ENCODE measurements at regions not wholly inside any gene's neighbourhood (a gene's known extent, or its start where the extent isn't known, plus 50 kb on each side); places are given as distances from the start of the nearest gene placed in this dataset.
A peak's percentile ranks its signal among the peaks of the same experiment; 100 is the strongest.

GRCh38 chr1:34396042-34396441 is 219.3 kb downstream of the C1orf94 start:
- TF ChIP-seq POLR2A (IDR thresholded peaks at IDR 0.05) (no peak), CTCF (IDR thresholded peaks at IDR 0.05) (no peak)
- intact Hi-C loops (cut with DNase I; ENCODE audit: low total_unique reads): no loop called here
- no peak overlapping the region for H3K4me3 ChIP-seq (ENCODE audit: low read depth, poor library complexity, severe bottlenecking)
- 82 to 87% methylated on average over 2 of the region's 2 CpGs for WGBS, 2 donors
- DNase-seq (ENCODE audit: low spot score in 2 of 2): no peak

- H3K4me3 ChIP-seq (ENCODE audit: low read depth, poor library complexity, severe bottlenecking): no peak overlapping the region
- intact Hi-C loops (cut with DNase I; ENCODE audit: low total_unique reads): no loop called here
- no peak for DNase-seq (ENCODE audit: low spot score in 2 of 2)
- 76 to 83% methylated on average over 5 of the region's 5 CpGs for WGBS, 2 donors
- TF ChIP-seq POLR2A (IDR thresholded peaks at IDR 0.05): no peak
- TF ChIP-seq CTCF (IDR thresholded peaks at IDR 0.05): no peak
Observed at GRCh38 chr1:34398241-34398915, 221.7 kb downstream of the C1orf94 start.

GRCh38 chr1:34398916-34399275 is 222.2 kb downstream of the C1orf94 start:
- peak in 1 of 2 donors; percentile 32 for DNase-seq (ENCODE audit: low spot score in 2 of 2)
- TF ChIP-seq POLR2A (IDR thresholded peaks at IDR 0.05): no peak
- no peak for TF ChIP-seq CTCF (IDR thresholded peaks at IDR 0.05)
- WGBS, 2 donors: 29 to 49% methylated on average over 4 of the region's 4 CpGs
- intact Hi-C loops (cut with DNase I; ENCODE audit: low total_unique reads): no loop called here
- H3K4me3 ChIP-seq (ENCODE audit: low read depth, poor library complexity, severe bottlenecking): no peak overlapping the region

- intact Hi-C loops (cut with DNase I; ENCODE audit: low total_unique reads): no loop called here
- no peak for DNase-seq (ENCODE audit: low spot score in 2 of 2)
- H3K4me3 ChIP-seq (ENCODE audit: low read depth, poor library complexity, severe bottlenecking): no peak overlapping the region
- 78 to 86% methylated on average over 2 of the region's 2 CpGs for WGBS, 2 donors
- TF ChIP-seq CTCF (IDR thresholded peaks at IDR 0.05) (no peak), POLR2A (IDR thresholded peaks at IDR 0.05) (no peak)
Observed at GRCh38 chr1:34400675-34401074, 224.0 kb downstream of the C1orf94 start.

GRCh38 chr1:34403156-34403555 is 226.4 kb downstream of the C1orf94 start:
- intact Hi-C loops (cut with DNase I; ENCODE audit: low total_unique reads): no loop called here
- no peak overlapping the region for H3K4me3 ChIP-seq (ENCODE audit: low read depth, poor library complexity, severe bottlenecking)
- no peak for TF ChIP-seq CTCF (IDR thresholded peaks at IDR 0.05)
- no peak for TF ChIP-seq POLR2A (IDR thresholded peaks at IDR 0.05)
- peak in 1 of 2 donors; percentile 40 for DNase-seq (ENCODE audit: low spot score in 2 of 2)

GRCh38 chr1:34404804-34405203 is 228.1 kb downstream of the C1orf94 start:
- H3K4me3 ChIP-seq (ENCODE audit: low read depth, poor library complexity, severe bottlenecking): no peak overlapping the region
- TF ChIP-seq POLR2A (IDR thresholded peaks at IDR 0.05): no peak
- no peak for TF ChIP-seq CTCF (IDR thresholded peaks at IDR 0.05)
- intact Hi-C loops (cut with DNase I; ENCODE audit: low total_unique reads): no loop called here
- peak in 1 of 2 donors; percentile 46 for DNase-seq (ENCODE audit: low spot score in 2 of 2)

Measured in lower leg skin (tissue), 4 donors.